Mesendoderm (in vitro differentiated cells): ENCODE measurements at regions not wholly inside any gene's neighbourhood (a gene's known extent, or its start where the extent isn't known, plus 50 kb on each side); places are given as distances from the start of the nearest gene placed in this dataset.

Experiments
- DNase-seq: peaks from one replicate; pipeline ENCODE4 v3.0.0; 2013
- H2AK5ac ChIP-seq: 2 replicates; pipeline ENCODE4 v1.6.1; 2013; ENCODE audit warnings: low read length, inconsistent platforms
- H2BK120ac ChIP-seq: 2 replicates; pipeline ENCODE4 v1.6.1; 2013; ENCODE audit warnings: low read depth, mild to moderate bottlenecking, low read length, moderate library complexity, mixed read lengths
- H2BK15ac ChIP-seq: replicated peaks from 2 replicates; pipeline ENCODE4 v1.6.1; 2013; ENCODE audit warnings: low read depth, mild to moderate bottlenecking, moderate library complexity
- H2BK5ac ChIP-seq: 2 replicates; pipeline ENCODE4 v1.6.1; 2013; ENCODE audit warnings: low read length, inconsistent platforms
- H3K18ac ChIP-seq: 2 replicates; pipeline ENCODE4 v1.6.1; 2013; ENCODE audit warnings: mild to moderate bottlenecking, low read length, mixed read lengths
- H3K23ac ChIP-seq: one replicate; pipeline ENCODE4 v1.6.1; 2013; ENCODE audit warnings: low read length
- H3K27ac ChIP-seq: 2 replicates; pipeline ENCODE4 v1.5.1; 2013; ENCODE audit warnings: low read depth, mild to moderate bottlenecking, inconsistent platforms, low read length, moderate library complexity
- H3K27me3 ChIP-seq: 2 replicates; pipeline ENCODE4 v1.6.1; 2013; ENCODE audit warnings: low read length, control low read depth, mild to moderate bottlenecking, inconsistent platforms; ENCODE audit not compliant: insufficient read depth, poor library complexity
- H3K36me3 ChIP-seq: 2 replicates; pipeline ENCODE4 v1.6.1; 2013; ENCODE audit warnings: low read length, inconsistent platforms; ENCODE audit not compliant: control insufficient read depth, insufficient read depth
- H3K4ac ChIP-seq: one replicate; pipeline ENCODE4 v1.6.1; 2013; ENCODE audit warnings: low read depth, mild to moderate bottlenecking, low read length, moderate library complexity
- H3K4me1 ChIP-seq: 2 replicates; pipeline ENCODE4 v1.6.1; 2013; ENCODE audit warnings: low read depth, low read length, inconsistent platforms; ENCODE audit not compliant: control insufficient read depth
- H3K4me2 ChIP-seq: 2 replicates; pipeline ENCODE4 v1.6.1; 2013; ENCODE audit warnings: low read length
- H3K4me3 ChIP-seq: 2 replicates; pipeline ENCODE4 v1.5.1; 2013; ENCODE audit warnings: mild to moderate bottlenecking, low read length
- H3K56ac ChIP-seq: one replicate; pipeline ENCODE4 v1.6.1; 2013; ENCODE audit warnings: low read length
- H3K79me1 ChIP-seq: 2 replicates; pipeline ENCODE4 v1.6.1; 2013; ENCODE audit warnings: low read length, inconsistent platforms
- H3K79me2 ChIP-seq: 2 replicates; pipeline ENCODE4 v1.6.1; 2013; ENCODE audit warnings: mild to moderate bottlenecking, low read length; ENCODE audit not compliant: control insufficient read depth, insufficient read depth
- H3K9ac ChIP-seq: 2 replicates; pipeline ENCODE4 v1.6.1; 2013; ENCODE audit warnings: low read length, inconsistent platforms
- H4K5ac ChIP-seq: one replicate; pipeline ENCODE4 v1.6.1; 2013; ENCODE audit warnings: low read length
- H4K8ac ChIP-seq: one replicate; pipeline ENCODE4 v1.6.1; 2013; ENCODE audit warnings: low read depth, mild to moderate bottlenecking, control low read depth, low read length, moderate library complexity
- WGBS: extraction: QIAGEN DNeasy Blood & Tissue Kit; methylation state at CpG from one replicate; pipeline ENCODE4 v1.1.7; 2013; ENCODE audit warnings: low lambda C conversion rate, missing lambda C conversion rate; ENCODE audit not compliant: insufficient coverage; ENCODE audit errors: extremely low coverage; 5-methylcytosine and 5-hydroxymethylcytosine counted together

DNA sequence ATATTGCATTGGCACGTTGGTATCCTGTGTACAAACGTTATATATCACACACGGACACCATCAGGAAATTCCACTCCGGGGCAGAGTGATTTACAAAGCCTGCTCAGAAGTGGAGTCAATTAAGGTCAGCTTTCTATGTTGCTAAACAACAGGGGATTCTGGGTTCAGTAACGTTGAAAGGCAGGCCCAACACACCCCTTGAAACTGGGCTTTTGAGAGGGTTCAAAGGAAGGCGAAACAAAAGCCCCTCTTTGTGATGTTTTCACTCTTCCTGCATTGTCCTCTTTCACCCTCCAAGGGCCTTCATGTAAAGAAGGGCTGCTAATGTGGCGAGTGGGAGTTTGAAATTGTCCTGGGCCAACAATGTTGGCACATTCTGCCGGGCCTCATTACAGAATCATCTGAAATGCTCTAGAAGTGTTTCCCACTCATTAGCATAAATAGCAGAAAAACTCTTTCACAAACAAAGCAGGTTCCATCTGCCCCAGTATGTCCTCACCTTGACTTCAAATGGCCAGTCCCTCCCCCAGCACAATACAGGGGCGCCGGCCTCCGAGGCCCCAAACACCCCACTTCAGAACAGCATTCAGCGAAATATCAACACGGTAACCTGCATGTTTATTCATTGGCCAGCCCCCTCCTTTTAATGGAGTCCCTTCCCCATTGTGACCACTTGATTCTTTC is 76.4 kb downstream of the HES1 start:
- DNase-seq = no peak
- H3K27me3 ChIP-seq = no peaks in the 10 kb centered on the region
- no peak overlapping the region for H3K4me3 ChIP-seq

DNA sequence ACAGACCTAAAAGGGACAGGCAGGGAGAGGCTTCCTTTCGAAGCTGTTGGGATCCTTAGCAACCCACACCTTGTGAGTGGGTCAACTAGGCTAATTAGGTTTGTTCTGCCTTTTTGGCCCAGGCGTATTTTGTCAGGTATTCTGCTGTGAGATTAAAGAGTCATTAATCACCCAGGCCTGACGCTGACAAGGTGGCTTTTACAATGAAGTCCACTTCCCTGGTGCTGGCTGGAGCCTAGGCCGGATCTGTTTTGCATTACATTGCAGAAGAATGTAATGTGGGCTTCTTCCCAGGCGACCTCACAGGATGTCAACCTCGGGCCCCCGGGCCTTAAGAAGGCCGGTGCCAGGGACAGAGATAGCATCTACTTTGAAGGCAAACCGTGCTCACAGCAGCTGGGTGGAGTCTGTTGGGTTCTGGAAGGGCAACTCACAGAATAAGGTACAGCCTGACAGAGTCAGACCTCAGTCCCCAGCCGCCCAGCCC is 76.9 kb downstream of the HES1 start:
- peaks cover 15% of the 10 kb centered on the region for H3K4me1 ChIP-seq
- H4K8ac ChIP-seq = no peak overlapping the region
- WGBS = no CpG with 5 or more reads among the region's 10 CpGs
- H3K27ac ChIP-seq = peak overlapping the region; percentile 53
- no peaks in the 10 kb centered on the region for H3K36me3 ChIP-seq
- H2BK15ac ChIP-seq = no peak overlapping the region
- H2AK5ac ChIP-seq = no peak overlapping the region
- DNase-seq = peak; percentile 96
- no peak overlapping the region for H3K4me3 ChIP-seq
- H3K9ac ChIP-seq = peak overlapping the region; percentile 34
- no peaks in the 10 kb centered on the region for H3K27me3 ChIP-seq
- H3K4ac ChIP-seq = peak overlapping the region; percentile 8
- H2BK5ac ChIP-seq = peak overlapping the region; percentile 83
- peak overlapping the region; percentile 43 for H3K18ac ChIP-seq
- H3K79me1 ChIP-seq = no peaks in the 10 kb centered on the region
- H3K56ac ChIP-seq = peak overlapping the region; percentile 71
- no peak overlapping the region for H3K23ac ChIP-seq
- H4K5ac ChIP-seq = no peak overlapping the region
- H2BK120ac ChIP-seq = peak overlapping the region; percentile 65
- no peak overlapping the region for H3K4me2 ChIP-seq
- no peaks in the 10 kb centered on the region for H3K79me2 ChIP-seq

More for the DNA sequence above, 76.4 kb downstream of the HES1 start:
- Histone ChIP-seq H3K27ac (peak overlapping the region; percentile 53), H2AK5ac (no peak overlapping the region), H3K79me2 (no peaks in the 10 kb centered on the region), H3K4me2 (no peak overlapping the region), H3K23ac (no peak overlapping the region), H3K36me3 (no peaks in the 10 kb centered on the region), H2BK120ac (peak overlapping the region; percentile 65), H4K8ac (no peak overlapping the region), H3K9ac (peak overlapping the region; percentile 34), H2BK15ac (no peak overlapping the region), H4K5ac (no peak overlapping the region), H3K18ac (peak overlapping the region; percentile 43), H3K79me1 (no peaks in the 10 kb centered on the region), H3K4me1 (peaks cover 15% of the 10 kb centered on the region), H3K56ac (peak overlapping the region; percentile 71), H3K4ac (peak overlapping the region; percentile 8), H2BK5ac (peak overlapping the region; percentile 83)
- WGBS = no CpG with 5 or more reads among the region's 13 CpGs

DNA sequence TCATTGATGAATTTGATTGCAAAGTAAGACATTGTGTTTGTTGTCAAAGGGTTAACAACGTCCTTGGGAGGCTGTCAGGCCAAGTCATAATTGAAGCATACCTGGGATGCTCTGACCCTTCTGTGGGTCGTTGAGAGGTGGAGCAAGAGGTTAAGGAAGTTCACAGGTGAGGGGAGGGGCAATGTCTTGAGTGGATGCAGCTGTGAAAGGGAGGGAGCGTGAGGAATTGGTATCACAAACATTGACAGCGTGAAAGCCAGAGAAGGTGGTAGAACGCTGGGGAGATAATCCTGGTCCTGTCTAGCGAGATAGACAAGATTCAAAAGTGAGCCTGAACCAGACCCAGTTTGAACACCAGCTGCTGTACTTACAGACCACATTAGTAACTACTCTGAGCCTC is 79.4 kb downstream of the HES1 start:
- Histone ChIP-seq H3K4me1 (peaks cover 15% of the 10 kb centered on the region), H2BK120ac (no peak overlapping the region), H3K27me3 (no peaks in the 10 kb centered on the region), H2AK5ac (peak overlapping the region; percentile 57), H3K36me3 (no peaks in the 10 kb centered on the region), H3K79me2 (no peaks in the 10 kb centered on the region), H3K27ac (no peak overlapping the region), H3K4ac (no peak overlapping the region), H3K4me3 (no peak overlapping the region), H2BK15ac (no peak overlapping the region), H3K56ac (peak overlapping the region; percentile 22), H2BK5ac (no peak overlapping the region), H3K79me1 (no peaks in the 10 kb centered on the region), H3K9ac (no peak overlapping the region), H4K8ac (no peak overlapping the region), H3K23ac (no peak overlapping the region), H4K5ac (no peak overlapping the region), H3K18ac (no peak overlapping the region), H3K4me2 (no peak overlapping the region)
- peak; percentile 46 for DNase-seq
- WGBS = no CpG with 5 or more reads among the region's 6 CpGs

DNA sequence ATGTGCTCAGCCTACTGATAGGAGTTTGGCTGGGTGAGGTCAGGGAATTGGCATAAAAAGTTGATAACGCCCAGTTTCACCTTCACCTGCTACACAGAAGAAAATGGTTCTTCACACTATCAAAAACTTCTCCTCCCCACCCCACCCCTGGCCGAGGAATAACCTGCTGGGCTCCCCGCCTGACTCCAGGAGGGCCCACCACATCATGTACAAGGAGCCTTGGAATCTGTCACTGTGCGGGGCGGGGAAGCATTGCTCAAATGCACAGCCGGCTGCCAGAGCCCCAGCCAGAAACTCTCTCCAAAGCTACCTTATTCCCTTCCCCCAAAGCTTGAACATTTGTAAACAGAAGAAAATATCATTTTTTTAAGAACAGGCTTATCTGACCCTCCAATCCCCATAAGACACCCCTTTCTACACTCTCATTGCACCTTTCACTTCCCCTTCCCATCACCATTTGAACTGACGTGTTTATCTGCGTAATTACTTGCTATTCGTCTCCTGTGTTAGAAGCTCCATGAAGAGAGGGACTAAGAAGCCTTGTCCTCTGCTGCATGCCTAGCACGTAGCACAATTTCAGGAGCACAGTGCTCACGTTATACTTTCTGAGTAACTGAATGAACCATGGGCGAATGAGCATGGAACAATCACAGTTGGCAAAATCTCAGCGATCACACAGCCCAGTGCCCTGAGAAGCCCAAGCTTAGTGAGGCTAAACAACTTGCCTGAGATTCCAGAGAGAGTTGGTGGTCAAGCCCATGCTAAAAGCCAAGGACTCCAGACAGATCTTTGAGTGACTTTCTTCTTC is 82.9 kb downstream of the HES1 start:
- H3K4ac ChIP-seq = no peak overlapping the region
- H3K79me1 ChIP-seq = no peaks in the 10 kb centered on the region
- H3K27me3 ChIP-seq = no peaks in the 10 kb centered on the region

DNA sequence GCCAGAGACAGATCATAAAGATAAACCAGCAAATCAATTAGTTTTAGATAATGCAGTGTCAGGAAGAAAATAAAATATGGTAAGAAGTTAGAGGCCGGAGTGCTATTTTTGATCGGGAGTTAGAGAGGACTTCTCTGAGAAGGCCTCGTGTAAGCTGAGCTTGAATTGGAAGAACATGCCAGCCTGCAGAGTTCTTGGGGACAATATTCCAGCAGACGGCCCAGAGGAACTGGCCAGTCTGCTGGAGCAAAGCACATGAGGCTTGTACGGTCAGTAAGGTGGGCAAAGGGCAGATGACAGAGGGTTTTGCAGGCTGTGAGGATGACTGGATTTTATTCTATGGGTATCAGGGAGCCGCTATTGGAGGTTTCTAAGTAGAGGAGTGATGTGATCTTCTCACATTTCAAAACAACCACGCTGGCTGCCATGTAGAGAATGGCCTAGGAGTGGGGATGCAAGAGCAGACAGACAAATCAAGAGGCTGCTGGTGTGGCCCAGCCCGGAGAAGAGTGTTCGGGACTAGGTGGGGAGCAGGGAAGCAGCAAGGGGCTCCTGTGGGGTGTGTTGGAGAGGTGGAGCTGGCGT is 84.0 kb downstream of the HES1 start:
- H2AK5ac ChIP-seq = no peak overlapping the region
- H3K9ac ChIP-seq = no peak overlapping the region
- H4K8ac ChIP-seq = no peak overlapping the region
- H3K56ac ChIP-seq = no peak overlapping the region
- H3K79me1 ChIP-seq = no peaks in the 10 kb centered on the region
- no peak overlapping the region for H3K18ac ChIP-seq
- H3K4me1 ChIP-seq = peaks cover 3% of the 10 kb centered on the region
- no peak overlapping the region for H3K4ac ChIP-seq
- no peaks in the 10 kb centered on the region for H3K79me2 ChIP-seq
- no peak for DNase-seq
- H4K5ac ChIP-seq = no peak overlapping the region
- no peak overlapping the region for H2BK120ac ChIP-seq
- H2BK5ac ChIP-seq = no peak overlapping the region
- no peak overlapping the region for H3K4me3 ChIP-seq
- no peaks in the 10 kb centered on the region for H3K36me3 ChIP-seq
- WGBS = no CpG with 5 or more reads among the region's 10 CpGs
- no peak overlapping the region for H3K23ac ChIP-seq
- no peaks in the 10 kb centered on the region for H3K27me3 ChIP-seq
- no peak overlapping the region for H3K27ac ChIP-seq
- no peak overlapping the region for H2BK15ac ChIP-seq
- no peak overlapping the region for H3K4me2 ChIP-seq

More for the DNA sequence above, 82.9 kb downstream of the HES1 start:
- Histone ChIP-seq H3K4me1 (peaks cover 3% of the 10 kb centered on the region), H3K79me2 (no peaks in the 10 kb centered on the region), H3K36me3 (no peaks in the 10 kb centered on the region), H2AK5ac (no peak overlapping the region), H4K5ac (no peak overlapping the region), H2BK5ac (no peak overlapping the region), H3K23ac (no peak overlapping the region), H3K9ac (no peak overlapping the region), H2BK15ac (no peak overlapping the region), H3K27ac (no peak overlapping the region), H4K8ac (no peak overlapping the region), H3K4me3 (no peak overlapping the region), H3K56ac (no peak overlapping the region), H3K18ac (no peak overlapping the region), H2BK120ac (no peak overlapping the region), H3K4me2 (no peak overlapping the region)
- WGBS = no CpG with 5 or more reads among the region's 13 CpGs
- no peak for DNase-seq
